ENCODE measurements at regions not wholly inside any gene's neighbourhood (a gene's known extent, or its start where the extent isn't known, plus 50 kb on each side); places are given as distances from the start of the nearest gene placed in this dataset.

DNA sequence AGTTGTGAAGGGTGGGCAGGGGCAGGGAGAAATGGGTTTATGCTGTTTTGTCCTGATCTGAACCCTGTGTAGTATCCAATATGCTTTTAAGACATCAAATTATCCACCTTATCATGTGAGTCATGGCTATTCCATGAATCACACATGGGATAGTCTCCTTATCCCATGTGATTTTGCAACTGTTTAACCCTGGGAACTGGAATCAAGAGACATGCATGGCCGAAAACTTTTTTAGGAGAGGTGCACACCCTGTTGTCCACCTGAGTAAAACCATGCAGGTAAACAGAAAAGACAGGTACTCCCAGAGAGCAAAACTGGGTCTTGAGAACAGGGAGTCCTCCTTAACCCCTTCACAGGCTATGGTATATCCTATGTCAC, 490.6 kb upstream of the HS6ST1 start:
- TF ChIP-seq, protein P1, sequence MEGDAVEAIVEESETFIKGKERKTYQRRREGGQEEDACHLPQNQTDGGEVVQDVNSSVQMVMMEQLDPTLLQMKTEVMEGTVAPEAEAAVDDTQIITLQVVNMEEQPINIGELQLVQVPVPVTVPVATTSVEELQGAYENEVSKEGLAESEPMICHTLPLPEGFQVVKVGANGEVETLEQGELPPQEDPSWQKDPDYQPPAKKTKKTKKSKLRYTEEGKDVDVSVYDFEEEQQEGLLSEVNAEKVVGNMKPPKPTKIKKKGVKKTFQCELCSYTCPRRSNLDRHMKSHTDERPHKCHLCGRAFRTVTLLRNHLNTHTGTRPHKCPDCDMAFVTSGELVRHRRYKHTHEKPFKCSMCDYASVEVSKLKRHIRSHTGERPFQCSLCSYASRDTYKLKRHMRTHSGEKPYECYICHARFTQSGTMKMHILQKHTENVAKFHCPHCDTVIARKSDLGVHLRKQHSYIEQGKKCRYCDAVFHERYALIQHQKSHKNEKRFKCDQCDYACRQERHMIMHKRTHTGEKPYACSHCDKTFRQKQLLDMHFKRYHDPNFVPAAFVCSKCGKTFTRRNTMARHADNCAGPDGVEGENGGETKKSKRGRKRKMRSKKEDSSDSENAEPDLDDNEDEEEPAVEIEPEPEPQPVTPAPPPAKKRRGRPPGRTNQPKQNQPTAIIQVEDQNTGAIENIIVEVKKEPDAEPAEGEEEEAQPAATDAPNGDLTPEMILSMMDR (conservative IDR thresholded peaks at IDR 0.05; ENCODE audit: low read depth, low read length) = no peak
- TF ChIP-seq EZH2phosphoT487 (IDR thresholded peaks at IDR 0.05; ENCODE audit: borderline replicate concordance, low read length) = no peak
